Bronchial epithelial cell (primary cell): ENCODE measurements at regions not wholly inside any gene's neighbourhood (a gene's known extent, or its start where the extent isn't known, plus 50 kb on each side); places are given as distances from the start of the nearest gene placed in this dataset.
"Not testable (repeated sequence)": the region's sequence is repeated elsewhere in the genome, so short reads cannot be mapped to it uniquely, and the experiment has no call there.

Source experiments
- DNase-seq: peaks from one replicate; pipeline ENCODE4 v3.0.0-alpha.2; 2010; ENCODE audit warnings: low read depth
- FAIRE-seq: peaks from 2 replicates; lab custom pipeline; 2011; peaks lifted over from hg19 to GRCh38; lab: Jason Lieb, UNC
- H3K27me3 ChIP-seq: 2 replicates; pipeline ENCODE4 v1.5.1; 2011; ENCODE audit warnings: low read length; ENCODE audit not compliant: control insufficient read depth, insufficient read depth
- H3K36me3 ChIP-seq: 2 replicates; pipeline ENCODE4 v1.5.1; 2011; ENCODE audit warnings: low read length; ENCODE audit not compliant: control insufficient read depth, insufficient read depth
- H3K4me3 ChIP-seq: 2 replicates; pipeline ENCODE4 v1.5.1; 2011; ENCODE audit warnings: mild to moderate bottlenecking, low read depth, low read length, control low read depth
- CTCF ChIP-seq: IDR thresholded peaks from 2 replicates; pipeline ENCODE4 v1.5.1; 2011; ENCODE audit warnings: mild to moderate bottlenecking, moderate library complexity, low read length, control low read depth, inconsistent platforms; ENCODE audit not compliant: insufficient read depth, severe bottlenecking

- DNase-seq (peak; percentile 21), FAIRE-seq (no peak)
- Histone ChIP-seq H3K27me3 (no peaks in the 10 kb centered on the region), H3K36me3 (no peaks in the 10 kb centered on the region), H3K4me3 (no peak overlapping the region)
- peak; percentile 43 for TF ChIP-seq CTCF
Measured at GRCh38 chr4:19486400-19486799, 765.3 kb upstream of the SLIT2 start.

DNA sequence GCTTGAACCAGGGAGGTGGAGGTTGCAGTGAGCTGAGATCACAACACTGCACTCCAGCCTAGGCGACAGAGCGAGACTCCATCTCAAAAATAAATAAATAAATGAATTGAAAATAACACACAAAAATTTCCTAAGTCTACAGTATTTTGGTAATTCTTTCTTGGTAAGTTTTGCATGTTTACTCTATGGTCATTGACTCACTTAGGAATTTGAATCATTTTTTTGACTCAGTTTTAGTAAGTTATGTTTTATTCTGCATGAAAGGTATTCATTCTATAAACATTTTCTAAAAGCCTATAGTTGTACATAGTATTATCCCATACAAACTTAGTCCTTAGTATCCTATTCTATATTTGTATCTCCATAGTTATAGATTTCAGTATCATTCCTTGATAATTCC, 772.9 kb upstream of the SLIT2 start:
- no peaks in the 10 kb centered on the region for H3K36me3 ChIP-seq
- DNase-seq, result no peak
- no peak for TF ChIP-seq CTCF
- no peaks in the 10 kb centered on the region for H3K27me3 ChIP-seq
- H3K4me3 ChIP-seq, result no peak overlapping the region
- FAIRE-seq, result no peak

DNA sequence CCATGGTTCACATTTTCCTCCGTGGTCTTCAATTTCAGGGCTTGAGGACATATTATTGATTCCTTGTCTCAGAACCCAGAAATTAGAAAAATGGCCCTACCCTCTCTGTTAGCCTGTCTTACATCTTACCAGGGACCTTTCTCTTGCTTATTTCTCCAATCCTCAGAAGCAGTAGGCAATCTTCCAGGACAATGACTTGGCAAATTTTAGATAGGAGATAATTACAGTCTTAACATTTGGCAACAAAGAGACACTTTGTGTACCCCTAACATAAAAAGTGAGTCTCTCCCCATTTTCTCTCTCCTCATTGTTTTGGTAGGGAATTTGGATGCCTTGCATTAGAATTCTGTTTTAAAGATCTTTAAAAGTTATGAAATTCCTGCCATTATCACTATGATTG, 778.1 kb upstream of the SLIT2 start:
- Histone ChIP-seq H3K27me3 (no peaks in the 10 kb centered on the region), H3K36me3 (no peaks in the 10 kb centered on the region), H3K4me3 (no peak overlapping the region)
- TF ChIP-seq CTCF, result no peak
- DNase-seq (no peak), FAIRE-seq (no peak)

- DNase-seq, result no peak
- Histone ChIP-seq H3K4me3 (no peak overlapping the region), H3K36me3 (no peaks in the 10 kb centered on the region), H3K27me3 (no peaks in the 10 kb centered on the region)
- no peak for FAIRE-seq
- no peak for TF ChIP-seq CTCF
Measured at GRCh38 chr4:19472666-19473065, 779.0 kb upstream of the SLIT2 start.

DNA sequence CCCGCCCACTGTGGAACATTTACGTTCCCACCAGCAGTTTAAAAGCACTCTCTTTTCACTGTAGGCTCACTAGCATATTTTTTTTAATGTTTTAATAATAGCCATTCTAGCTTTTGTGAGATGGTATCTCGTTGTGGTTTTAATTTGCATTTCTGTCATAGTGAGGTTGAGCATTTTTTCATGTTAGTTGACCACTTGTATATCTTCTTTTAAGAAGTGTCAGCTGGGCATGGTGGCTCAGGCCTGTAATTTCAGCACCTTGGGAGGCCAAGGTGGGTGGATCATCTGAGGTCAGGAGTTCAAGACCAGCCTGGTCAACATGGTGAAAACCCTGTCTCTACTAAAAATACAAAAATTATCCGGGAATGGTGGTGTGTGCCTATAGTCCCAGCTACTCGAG, 781.7 kb upstream of the SLIT2 start:
- FAIRE-seq, DNase-seq, H3K4me3 ChIP-seq, H3K36me3 ChIP-seq, H3K27me3 ChIP-seq: not testable (repeated sequence)

- FAIRE-seq (no peak), DNase-seq (no peak)
- TF ChIP-seq CTCF, result no peak
- no peaks in the 10 kb centered on the region for H3K36me3 ChIP-seq
- no peak overlapping the region for H3K4me3 ChIP-seq
- no peaks in the 10 kb centered on the region for H3K27me3 ChIP-seq
Measured at GRCh38 chr4:19462117-19462516, 789.6 kb upstream of the SLIT2 start.
